SU-DHL-6 (cell line): ENCODE measurements at regions not wholly inside any gene's neighbourhood (a gene's known extent, or its start where the extent isn't known, plus 50 kb on each side); places are given as distances from the start of the nearest gene placed in this dataset.

ENCODE experiments used
- H2AFZ ChIP-seq: fragments of 200-600 bp; sonication (generic); 2 replicates; pipeline ENCODE4 v1.6.1; 2014; ENCODE audit warnings: low read depth, mild to moderate bottlenecking, moderate library complexity, mixed read lengths, antibody characterized with exemption, low read length; ENCODE audit not compliant: severe bottlenecking
- H3F3A ChIP-seq: fragments of 200-600 bp; shearing (Covaris generic); 2 replicates; pipeline ENCODE4 v1.6.0; 2016; ENCODE audit warnings: antibody characterized with exemption, mild to moderate bottlenecking; ENCODE audit not compliant: insufficient read depth
- H3K27ac ChIP-seq: fragments of 200-600 bp; sonication (generic); 2 replicates; pipeline ENCODE4 v1.5.1; 2016; ENCODE audit warnings: low read depth, mild to moderate bottlenecking, low read length, moderate library complexity, mixed read lengths
- H3K27me3 ChIP-seq: fragments of 200-600 bp; sonication (generic), shearing (Covaris generic); 2 replicates; pipeline ENCODE4 v1.6.0; 2014; ENCODE audit warnings: mild to moderate bottlenecking, low read length
- H3K36me3 ChIP-seq: fragments of 200-600 bp; sonication (generic); 2 replicates; pipeline ENCODE4 v1.6.1; 2014; ENCODE audit warnings: mild to moderate bottlenecking, low read length, mixed read lengths
- H3K4me2 ChIP-seq: fragments of 300-600, 200-600 bp; shearing (Covaris generic), sonication (generic); 2 replicates; pipeline ENCODE4 v1.6.0; 2014; ENCODE audit warnings: low read length, low read depth, mild to moderate bottlenecking; ENCODE audit not compliant: poor library complexity, severe bottlenecking
- H3K4me3 ChIP-seq: fragments of 200-600 bp; sonication (generic); 2 replicates; pipeline ENCODE4 v1.5.1; 2014; ENCODE audit warnings: antibody characterized with exemption, low read length, mild to moderate bottlenecking, mixed read lengths; ENCODE audit not compliant: insufficient read depth, poor library complexity, severe bottlenecking
- H3K79me2 ChIP-seq: fragments of 200-600 bp; sonication (generic); 2 replicates; pipeline ENCODE4 v1.6.1; 2014; ENCODE audit warnings: mild to moderate bottlenecking, low read length, moderate library complexity; ENCODE audit not compliant: insufficient read depth
- H3K9ac ChIP-seq: fragments of 200-600 bp; sonication (generic); 2 replicates; pipeline ENCODE4 v1.7.0; 2014; ENCODE audit warnings: mild to moderate bottlenecking, low read length
- H3K9me2 ChIP-seq: fragments of 200-600 bp; sonication (generic); replicated peaks from 2 replicates; pipeline ENCODE4 v1.6.1; 2014; ENCODE audit warnings: low read length; ENCODE audit not compliant: insufficient read depth
- H3K9me3 ChIP-seq: fragments of 200-600 bp; sonication (generic); 2 replicates; pipeline ENCODE4 v1.6.1; 2014; ENCODE audit warnings: low read length, mixed read lengths; ENCODE audit not compliant: insufficient read depth
- H4K20me1 ChIP-seq: fragments of 200-600 bp; sonication (generic); 2 replicates; pipeline ENCODE4 v1.6.1; 2014; ENCODE audit warnings: low read depth, mild to moderate bottlenecking, antibody characterized with exemption, low read length, moderate library complexity, mixed read lengths
- CTCF ChIP-seq: fragments of 200-600 bp; sonication (generic); IDR thresholded peaks from one replicate; pipeline ENCODE4 v1.5.1; 2017; ENCODE audit warnings: antibody characterized with exemption, mild to moderate bottlenecking, low read length, moderate library complexity; ENCODE audit not compliant: insufficient read depth, poor library complexity, severe bottlenecking
- EZH2phosphoT487 ChIP-seq: fragments of 200-600 bp; sonication (generic), shearing (Covaris generic); conservative IDR thresholded peaks from 2 replicates; pipeline ENCODE4 v1.6.1; 2018; ENCODE audit warnings: mild to moderate bottlenecking, antibody characterized with exemption, low read length, moderate library complexity, mixed read lengths

GRCh38 chr5:103800741-103801495, 238.3 kb upstream of the NUDT12 start:
- no peak overlapping the region for H3K4me3 ChIP-seq
- no peak overlapping the region for H2AFZ ChIP-seq
- H3K4me2 ChIP-seq: no peak overlapping the region
- no peaks in the 10 kb centered on the region for H3K9me2 ChIP-seq
- no peak overlapping the region for H3K27ac ChIP-seq
- no peaks in the 10 kb centered on the region for H4K20me1 ChIP-seq
- TF ChIP-seq EZH2phosphoT487 (no peak), CTCF (no peak)
- H3K27me3 ChIP-seq: no peaks in the 10 kb centered on the region
- H3F3A ChIP-seq: no peaks in the 10 kb centered on the region
- H3K9ac ChIP-seq: no peak overlapping the region
- no peaks in the 10 kb centered on the region for H3K79me2 ChIP-seq
- H3K9me3 ChIP-seq: no peaks in the 10 kb centered on the region
- no peaks in the 10 kb centered on the region for H3K36me3 ChIP-seq

- no peak for TF ChIP-seq CTCF
- TF ChIP-seq EZH2phosphoT487: no peak
- Histone ChIP-seq H2AFZ (no peak overlapping the region), H3F3A (no peaks in the 10 kb centered on the region), H3K79me2 (no peaks in the 10 kb centered on the region), H3K4me3 (no peak overlapping the region), H3K27me3 (no peaks in the 10 kb centered on the region), H3K4me2 (no peak overlapping the region), H3K9me3 (0 out of 2 replicates have a peak, but pooled peaks cover 10% of the 10 kb centered on the region), H3K9me2 (no peaks in the 10 kb centered on the region), H3K27ac (no peak overlapping the region), H4K20me1 (no peaks in the 10 kb centered on the region), H3K36me3 (no peaks in the 10 kb centered on the region), H3K9ac (no peak overlapping the region)
Measured at GRCh38 chr5:103793595-103794182, 231.1 kb upstream of the NUDT12 start.

- Histone ChIP-seq H2AFZ (no peak overlapping the region), H3K4me3 (no peak overlapping the region), H4K20me1 (no peaks in the 10 kb centered on the region), H3K79me2 (no peaks in the 10 kb centered on the region), H3K9ac (no peak overlapping the region), H3K9me2 (no peaks in the 10 kb centered on the region), H3K27ac (no peak overlapping the region), H3K4me2 (no peak overlapping the region), H3K36me3 (no peaks in the 10 kb centered on the region), H3K27me3 (no peaks in the 10 kb centered on the region), H3F3A (no peaks in the 10 kb centered on the region), H3K9me3 (no peaks in the 10 kb centered on the region)
- TF ChIP-seq EZH2phosphoT487: no peak
- no peak for TF ChIP-seq CTCF
Measured at GRCh38 chr5:103785569-103785968, 223.0 kb upstream of the NUDT12 start.
